ENCODE measurements at regions not wholly inside any gene's neighbourhood (a gene's known extent, or its start where the extent isn't known, plus 50 kb on each side); places are given as distances from the start of the nearest gene placed in this dataset.

- no peak overlapping the region for H3K27ac ChIP-seq
- no peaks in the 10 kb centered on the region for H3K27me3 ChIP-seq (replicated peaks)
- in situ Hi-C loops (cut with HindIII; ENCODE audit: low pct_ligation_motif_present, low sequenced_read_pairs) = loop anchor here (25.0 kb wide), 1 partner anchor 169 kb away; no protein-coding TSS in a partner anchor
- H3K36me3 ChIP-seq (replicated peaks) = no peaks in the 10 kb centered on the region
- H3K4me3 ChIP-seq (ENCODE audit: low read depth, low read length) = no peak overlapping the region
- TF ChIP-seq CTCF (IDR thresholded peaks at IDR 0.05; ENCODE audit: low read depth, low read length, missing control alignments) = no peak
- no peak for DNase-seq
Measured at GRCh38 chr6:18317850-18318249, 53.5 kb upstream of the DEK start.

GRCh38 chr6:18314317-18314997 lies 50.1 kb upstream of the DEK start:
- H3K4me3 ChIP-seq (ENCODE audit: low read depth, low read length) = no peak overlapping the region
- H3K27me3 ChIP-seq (replicated peaks) = no peaks in the 10 kb centered on the region
- H3K27ac ChIP-seq = no peak overlapping the region
- DNase-seq = no peak
- no peaks in the 10 kb centered on the region for H3K36me3 ChIP-seq (replicated peaks)
- in situ Hi-C loops (cut with HindIII; ENCODE audit: low pct_ligation_motif_present, low sequenced_read_pairs) = loop anchor here (25.0 kb wide), 1 partner anchor 173 kb away; no protein-coding TSS in a partner anchor
- no peak for TF ChIP-seq CTCF (IDR thresholded peaks at IDR 0.05; ENCODE audit: low read depth, low read length, missing control alignments)
